Left renal pelvis (tissue), 4 donors: ENCODE measurements at regions not wholly inside any gene's neighbourhood (a gene's known extent, or its start where the extent isn't known, plus 50 kb on each side); places are given as distances from the start of the nearest gene placed in this dataset.
"Not testable (repeated sequence)": the region's sequence is repeated elsewhere in the genome, so short reads cannot be mapped to it uniquely, and the experiment has no call there.

Experiments
- DNase-seq, 4 donors: peaks; one replicate each; pipeline ENCODE4 v3.0.0-alpha.2; 2013; ENCODE audit warnings: low read depth in 4 of 4, low spot score in 3 of 4

DNA sequence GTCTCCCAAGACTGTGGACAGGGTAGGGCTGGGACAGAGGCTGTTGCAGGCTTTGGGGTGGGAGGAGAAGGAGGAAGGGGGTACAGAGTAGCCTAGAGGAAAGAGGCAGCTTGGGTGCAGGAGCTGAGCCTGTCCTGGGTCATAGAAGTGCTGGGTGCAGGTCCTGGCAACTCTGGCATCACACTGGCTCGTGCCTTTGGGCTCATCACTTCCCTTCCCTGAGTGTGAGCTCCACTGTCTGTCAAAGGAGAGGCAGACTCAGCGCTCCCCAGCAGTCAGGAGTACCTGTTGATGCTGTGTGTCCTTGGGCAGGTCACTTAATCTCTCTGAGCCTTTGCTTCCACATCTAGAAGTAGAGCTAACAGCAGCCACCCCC, 157.1 kb downstream of the PTPRU start:
- DNase-seq: no peak

- no peak for DNase-seq
Observed at GRCh38 chr1:29392486-29393450, 156.4 kb downstream of the PTPRU start.

GRCh38 chr1:29392036-29392435, 155.7 kb downstream of the PTPRU start:
- no peak for DNase-seq

- DNase-seq: no peak
Observed at GRCh38 chr1:29391362-29391880, 155.1 kb downstream of the PTPRU start.

- DNase-seq: no peak
Observed at GRCh38 chr1:29390491-29391361, 154.4 kb downstream of the PTPRU start.

DNA sequence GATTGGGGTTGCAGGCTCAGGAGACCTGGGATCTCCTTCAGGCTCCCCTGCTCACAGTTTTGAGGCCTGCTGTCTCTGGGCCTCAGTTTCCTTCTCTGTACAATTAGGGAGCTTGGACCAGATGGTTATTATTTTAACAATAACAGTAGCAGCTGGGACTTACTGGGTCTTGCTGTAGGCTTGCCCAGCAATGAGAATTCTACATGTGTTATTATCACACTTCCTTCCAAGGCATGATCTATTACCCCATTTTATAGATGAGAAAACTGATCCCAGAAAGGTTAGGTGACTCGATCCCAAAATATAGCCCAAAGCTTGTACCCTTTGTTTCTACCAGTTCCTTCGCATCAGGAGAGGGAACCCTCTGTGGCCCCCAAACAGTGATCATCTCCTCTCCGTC, 153.8 kb downstream of the PTPRU start:
- DNase-seq: no peak

- DNase-seq: no peak
Observed at GRCh38 chr1:29389533-29390041, 153.3 kb downstream of the PTPRU start.

DNA sequence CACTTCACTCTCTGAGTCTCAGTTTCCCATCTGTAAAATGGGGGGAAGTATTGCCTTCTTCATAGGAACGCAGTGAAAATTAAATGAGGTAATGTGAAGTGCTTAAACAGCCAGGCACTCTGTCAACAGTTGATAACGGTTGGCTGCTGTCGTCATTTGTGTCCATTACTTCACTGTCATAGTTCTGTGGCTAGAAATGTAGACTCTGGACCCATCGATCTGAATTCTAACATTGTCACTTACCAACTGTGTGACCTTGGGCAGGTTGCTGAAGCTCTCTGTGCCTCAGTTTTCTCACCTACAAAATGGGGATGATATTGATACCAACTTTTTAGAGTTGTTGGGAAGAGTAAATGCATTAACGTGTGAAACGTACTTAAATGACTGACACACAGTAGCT, 152.6 kb downstream of the PTPRU start:
- no peak for DNase-seq

DNA sequence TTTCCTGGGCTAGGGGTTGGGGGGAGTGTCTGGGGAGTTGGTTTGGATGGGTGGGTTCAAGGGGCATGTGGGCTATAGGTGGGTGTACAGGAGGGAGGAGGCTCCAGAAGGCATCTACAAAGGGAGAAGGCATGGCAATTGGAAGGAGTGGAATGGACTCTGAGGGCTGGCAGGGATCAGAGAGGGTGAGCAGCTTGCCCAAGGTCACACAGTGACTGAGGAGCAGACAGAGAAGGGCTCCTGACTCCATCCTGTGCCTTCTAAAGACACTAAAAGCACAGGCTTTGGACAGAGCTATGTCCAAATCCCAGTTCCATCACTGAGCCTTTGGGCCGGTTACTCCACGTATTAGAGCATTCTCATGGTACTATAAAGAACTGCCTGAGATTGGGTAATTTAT, 151.8 kb downstream of the PTPRU start:
- DNase-seq: no peak

DNA sequence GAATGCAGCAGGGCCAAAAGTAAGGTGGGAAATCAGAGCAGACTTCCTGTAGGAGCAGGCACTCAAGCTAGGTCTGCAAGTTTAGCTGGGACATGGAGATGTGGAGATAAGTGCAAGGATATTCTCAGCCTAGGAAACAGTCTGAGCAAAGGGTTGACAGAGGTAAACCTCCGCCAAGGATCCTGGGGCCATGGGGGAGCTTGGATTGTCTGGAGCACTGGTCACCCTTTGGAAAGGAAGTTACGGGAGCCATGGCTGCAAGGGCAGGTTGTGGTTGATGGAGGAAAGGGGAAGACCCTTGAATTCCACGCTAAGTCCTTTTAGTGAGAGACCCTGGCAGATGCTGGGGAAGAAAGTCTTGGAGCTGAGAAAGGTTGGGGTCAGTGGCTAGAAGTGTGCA, 150.9 kb downstream of the PTPRU start:
- no peak for DNase-seq

DNA sequence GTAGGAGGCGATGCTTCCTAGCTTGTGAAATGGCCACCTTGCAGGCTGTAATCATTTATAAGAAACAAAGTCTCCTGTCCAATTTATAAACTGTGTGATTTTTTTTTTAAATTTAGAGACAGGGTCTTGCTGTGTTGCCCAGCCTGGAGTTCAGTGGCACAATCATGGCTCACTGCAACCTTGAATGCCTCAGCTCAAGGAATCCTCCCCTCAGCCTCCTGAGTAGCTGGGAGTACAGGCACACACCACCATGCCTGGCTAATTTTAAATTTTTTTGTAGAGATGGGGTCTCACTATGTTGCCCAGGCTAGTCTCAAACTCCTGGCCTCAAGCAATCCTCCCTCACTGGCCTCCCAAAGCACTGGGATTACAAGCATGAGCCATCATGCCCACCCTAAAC, 150.1 kb downstream of the PTPRU start:
- DNase-seq: not testable (repeated sequence)

- DNase-seq: no peak
Observed at GRCh38 chr1:29385966-29386365, 149.6 kb downstream of the PTPRU start.

DNA sequence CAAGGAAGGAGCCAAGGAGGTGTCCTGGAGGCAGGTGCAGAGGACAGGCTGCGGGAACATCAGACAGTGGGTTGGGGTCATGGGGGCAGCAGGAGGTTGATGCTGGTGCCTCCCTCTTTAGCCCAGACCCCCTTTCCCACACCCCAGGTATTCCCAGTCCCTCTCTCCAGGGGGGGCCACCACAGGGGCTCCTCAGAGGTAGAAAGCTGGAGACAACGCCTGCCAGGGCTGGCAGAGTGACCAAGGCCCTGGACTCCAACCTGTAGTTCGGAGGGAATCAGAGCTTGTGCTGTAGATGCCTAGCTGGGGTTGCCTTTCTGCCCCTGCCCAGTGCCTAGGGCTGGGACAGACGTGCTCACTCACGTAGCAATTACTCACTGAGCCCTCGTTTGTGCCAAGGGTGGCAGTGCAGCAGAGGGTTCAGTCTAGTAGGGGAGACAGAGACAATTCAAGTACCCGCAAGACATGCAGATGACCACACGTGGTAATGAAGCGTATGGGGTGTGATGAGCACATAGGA, 148.2 kb downstream of the PTPRU start:
- DNase-seq: no peak

DNA sequence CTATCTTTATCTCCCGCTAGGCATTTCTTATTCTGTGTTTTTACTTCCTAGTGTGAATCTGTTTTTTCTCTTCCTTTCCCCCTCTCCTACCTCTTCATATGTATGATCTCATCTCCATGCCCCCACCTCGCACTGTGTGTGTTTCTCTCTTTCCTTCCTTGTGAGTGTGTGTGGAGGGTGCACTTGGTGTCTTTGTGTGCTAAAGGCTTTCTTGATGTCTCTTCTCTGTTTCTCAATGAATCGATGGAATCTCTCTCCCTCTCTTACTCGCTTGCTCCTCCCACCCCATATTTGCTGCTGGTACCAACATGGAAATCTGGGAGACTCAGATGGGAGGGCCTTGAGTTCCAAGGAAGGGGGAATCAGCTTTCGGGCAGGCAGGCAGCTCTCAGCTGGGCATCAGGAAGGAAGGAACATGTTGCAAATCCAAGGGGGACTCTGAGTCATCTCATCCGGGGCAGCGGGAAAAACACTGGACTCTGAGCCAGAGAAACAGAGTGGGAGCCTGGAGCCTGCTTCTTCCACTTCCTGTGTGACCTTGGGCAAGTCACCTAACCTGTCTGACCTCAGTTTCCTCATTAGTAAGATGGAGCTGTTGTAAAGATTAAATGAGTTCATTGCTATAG, 147.5 kb downstream of the PTPRU start:
- no peak for DNase-seq

DNA sequence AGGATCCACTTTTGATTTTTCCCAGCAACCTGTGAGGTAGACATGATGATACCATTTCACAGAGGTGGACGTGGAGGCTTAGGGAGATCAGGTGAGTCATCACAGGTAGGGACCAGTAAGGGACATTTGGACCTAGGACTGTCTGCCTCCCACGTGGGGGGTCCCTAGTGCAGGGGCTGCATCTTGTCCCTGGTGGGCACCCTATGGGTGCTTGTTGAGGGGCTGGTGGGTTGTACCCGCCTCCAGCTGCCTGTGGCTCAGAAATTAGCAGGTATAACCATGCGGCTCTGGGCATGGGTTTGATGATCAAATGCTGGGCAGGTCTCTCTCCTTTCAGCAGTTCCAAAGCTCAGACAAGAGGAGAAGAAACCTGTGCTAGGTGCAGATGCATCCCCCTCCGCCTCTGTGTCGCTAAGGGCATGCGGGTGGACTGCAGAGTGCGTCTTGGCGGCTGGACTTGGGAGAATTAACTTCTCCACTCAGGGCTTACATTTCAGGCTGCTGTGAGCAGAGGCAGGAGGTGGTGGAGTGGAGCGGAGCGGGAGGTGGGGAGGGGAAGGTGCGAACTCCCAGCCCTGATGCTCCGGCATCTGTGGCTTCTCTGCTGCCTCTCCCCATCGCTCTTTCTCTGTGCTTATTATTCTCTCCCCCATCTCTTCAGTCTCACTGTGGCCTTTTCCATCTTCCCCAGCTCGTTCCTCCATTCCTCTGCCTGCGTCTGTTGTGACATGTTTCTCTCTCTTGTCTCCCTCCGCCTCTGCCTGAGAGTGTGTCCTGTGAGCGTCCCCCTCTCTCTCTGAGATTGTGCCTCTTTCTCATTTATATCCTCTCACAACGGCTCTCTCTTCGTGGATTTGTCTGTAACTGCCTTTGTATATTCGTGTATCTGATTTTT, 146.8 kb downstream of the PTPRU start:
- no peak for DNase-seq

DNA sequence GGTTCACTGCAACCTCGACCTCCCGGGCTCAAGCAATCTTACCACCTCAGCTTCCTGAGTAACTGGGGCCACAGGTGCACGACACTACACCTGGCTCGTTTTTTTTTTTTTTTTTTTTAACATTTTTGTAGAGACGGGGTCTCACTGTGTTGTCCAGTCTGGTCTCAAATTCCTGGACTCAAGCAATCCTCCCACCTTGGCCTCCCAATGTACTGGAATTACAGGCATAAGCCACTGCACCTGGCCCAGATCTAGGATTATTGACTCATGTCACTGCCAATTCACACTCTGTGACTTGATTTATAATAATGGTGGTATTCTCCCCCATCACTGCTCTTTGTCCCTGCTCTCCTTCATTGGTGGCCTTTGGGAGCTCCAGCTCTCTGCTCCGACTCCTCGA, 145.1 kb downstream of the PTPRU start:
- DNase-seq: no peak

DNA sequence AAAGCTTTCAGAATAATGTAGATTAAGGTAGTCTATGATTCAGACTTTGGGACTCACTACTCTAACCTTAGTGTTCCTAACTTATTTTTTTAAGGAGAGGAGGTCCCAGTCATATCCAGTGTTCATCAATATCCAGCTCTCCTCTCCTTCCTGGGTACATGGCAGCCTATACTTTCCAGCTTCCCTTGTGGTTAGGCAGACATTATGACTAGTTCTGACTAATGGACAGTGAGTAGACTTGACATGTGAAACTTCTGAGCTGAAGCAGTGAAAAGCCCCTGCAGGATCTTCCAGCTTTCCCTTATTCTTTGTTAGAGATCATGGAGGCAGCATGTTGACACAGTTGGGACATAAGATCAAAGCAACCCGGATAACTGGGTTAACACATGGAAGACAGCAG, 144.2 kb downstream of the PTPRU start:
- no peak for DNase-seq

GRCh38 chr1:29379443-29380073, 143.2 kb downstream of the PTPRU start:
- no peak for DNase-seq
